Fibroblast of lung (primary cell): ENCODE measurements at regions not wholly inside any gene's neighbourhood (a gene's known extent, or its start where the extent isn't known, plus 50 kb on each side); places are given as distances from the start of the nearest gene placed in this dataset.

Experiments used
- DNase-seq, 2 donors: peaks; one replicate each; pipeline versions ENCODE4 v3.0.0 to v3.0.0-alpha.2; 2010; ENCODE audit warnings: low read depth in 2 of 2
- H2AFZ ChIP-seq: 2 replicates; pipeline ENCODE4 v1.5.1; 2012; ENCODE audit warnings: low read length, control low read depth, inconsistent platforms
- H3K27ac ChIP-seq: 2 replicates; pipeline ENCODE4 v1.5.1; 2011; ENCODE audit warnings: low read length, control low read depth; ENCODE audit not compliant: insufficient read depth
- H3K27me3 ChIP-seq: 2 replicates; pipeline ENCODE4 v1.5.1; 2011; ENCODE audit warnings: mild to moderate bottlenecking, low read length; ENCODE audit not compliant: control insufficient read depth, insufficient read depth
- H3K36me3 ChIP-seq: 2 replicates; pipeline ENCODE4 v1.5.1; 2011; ENCODE audit warnings: low read length; ENCODE audit not compliant: control insufficient read depth, insufficient read depth
- H3K4me1 ChIP-seq: 2 replicates; pipeline ENCODE4 v1.5.1; 2011; ENCODE audit warnings: low read length; ENCODE audit not compliant: control insufficient read depth, insufficient read depth; ENCODE audit errors: extremely low read depth
- H3K4me2 ChIP-seq: 2 replicates; pipeline ENCODE4 v1.5.1; 2011; ENCODE audit warnings: low read length, control low read depth; ENCODE audit not compliant: insufficient read depth; ENCODE audit errors: extremely low read depth
- H3K4me3 ChIP-seq, 4 experiments: fragments of 200-600 bp in 1 of 4; sonication (generic) in 1 of 4; replicated peaks in 1 of 4; 2 replicates each; pipeline ENCODE4 v1.5.1; 2011 to 2016; ENCODE audit warnings: low read length in 4 of 4, low read depth in 3 of 4, mild to moderate bottlenecking in 3 of 4, control low read depth in 2 of 4, inconsistent platforms in 1 of 4, mixed read lengths in 1 of 4; ENCODE audit not compliant: insufficient read depth in 1 of 4; ENCODE audit errors: control extremely low read depth in 1 of 4
- H3K79me2 ChIP-seq: 2 replicates; pipeline ENCODE4 v1.5.1; 2012; ENCODE audit warnings: mild to moderate bottlenecking, low read length, inconsistent platforms; ENCODE audit not compliant: control insufficient read depth, insufficient read depth
- H3K9ac ChIP-seq: 2 replicates; pipeline ENCODE4 v1.5.1; 2011; ENCODE audit warnings: mild to moderate bottlenecking, low read length, control low read depth; ENCODE audit not compliant: insufficient read depth
- H3K9me3 ChIP-seq: 2 replicates; pipeline ENCODE4 v1.5.1; 2012; ENCODE audit warnings: low read depth, low read length; ENCODE audit not compliant: control insufficient read depth, insufficient read depth
- H4K20me1 ChIP-seq: 2 replicates; pipeline ENCODE4 v1.5.1; 2011; ENCODE audit warnings: low read length; ENCODE audit not compliant: control insufficient read depth, insufficient read depth; ENCODE audit errors: extremely low read depth
- CTCF ChIP-seq, 2 donors: IDR thresholded peaks in 1 of 2; conservative IDR thresholded peaks in 1 of 2; 1 replicate in 1 of 2; 2 replicates in 1 of 2; pipeline ENCODE4 v1.5.1; 2011 to 2012; ENCODE audit warnings: low read length in 2 of 2, control low read depth in 1 of 2, inconsistent platforms in 1 of 2, low read depth in 1 of 2, mild to moderate bottlenecking in 1 of 2
- EZH2 ChIP-seq: IDR thresholded peaks from 2 replicates; pipeline ENCODE4 v1.5.1; 2012; ENCODE audit warnings: low read length, control low read depth, mild to moderate bottlenecking; ENCODE audit errors: missing control alignments

DNA sequence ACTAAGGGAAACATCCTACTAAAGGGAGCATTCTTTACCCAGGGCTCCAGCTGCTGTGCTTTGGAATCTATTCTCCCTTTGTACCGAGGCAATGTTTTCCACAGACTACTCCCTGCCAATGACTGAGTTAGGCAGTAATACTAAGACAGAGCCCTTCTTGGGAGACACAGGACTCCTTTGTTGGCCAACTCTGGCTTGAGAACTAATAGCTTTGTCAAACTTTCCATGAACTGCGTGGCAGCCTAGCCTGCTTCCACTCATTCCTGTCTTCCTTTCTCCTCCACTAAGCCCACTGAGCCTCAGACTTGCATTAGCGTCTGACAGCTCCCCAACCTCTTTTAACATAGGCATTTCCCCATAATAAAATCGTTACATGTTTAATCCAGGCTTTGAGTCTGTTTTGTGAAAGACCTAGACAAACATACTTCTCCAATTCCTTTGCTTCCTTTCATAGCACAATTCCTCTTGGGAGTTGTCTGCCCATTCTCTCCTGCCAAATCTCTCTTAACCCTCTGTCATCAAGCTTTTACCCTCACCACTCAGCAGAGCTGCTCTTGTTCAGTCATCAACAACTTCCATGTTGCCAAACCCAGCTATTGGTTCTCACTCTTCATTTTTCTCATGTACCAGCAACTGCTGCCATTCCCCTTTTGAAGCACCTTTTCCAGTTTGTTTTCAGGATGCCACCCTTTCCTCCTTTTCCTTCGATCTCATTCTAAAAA, 300.3 kb upstream of the IGFBP7 start:
- Histone ChIP-seq H3K79me2 (no peaks in the 10 kb centered on the region), H3K4me1 (no peaks in the 10 kb centered on the region), H3K36me3 (no peaks in the 10 kb centered on the region), H3K9me3 (no peaks in the 10 kb centered on the region), H3K27ac (no peak overlapping the region), H3K4me2 (no peak overlapping the region), H4K20me1 (no peaks in the 10 kb centered on the region), H3K4me3 (no peak overlapping the region), H3K9ac (no peak overlapping the region), H3K27me3 (no peaks in the 10 kb centered on the region), H2AFZ (no peak overlapping the region)
- no peak for TF ChIP-seq EZH2
- TF ChIP-seq CTCF (conservative IDR thresholded peaks at IDR 0.05 in 1 of 2, IDR thresholded peaks at IDR 0.05 in 1 of 2; ENCODE audit: low read depth in 1 of 2, low read length in 2 of 2): no peak
- peak in 1 of 2 donors; percentile 18 for DNase-seq

DNA sequence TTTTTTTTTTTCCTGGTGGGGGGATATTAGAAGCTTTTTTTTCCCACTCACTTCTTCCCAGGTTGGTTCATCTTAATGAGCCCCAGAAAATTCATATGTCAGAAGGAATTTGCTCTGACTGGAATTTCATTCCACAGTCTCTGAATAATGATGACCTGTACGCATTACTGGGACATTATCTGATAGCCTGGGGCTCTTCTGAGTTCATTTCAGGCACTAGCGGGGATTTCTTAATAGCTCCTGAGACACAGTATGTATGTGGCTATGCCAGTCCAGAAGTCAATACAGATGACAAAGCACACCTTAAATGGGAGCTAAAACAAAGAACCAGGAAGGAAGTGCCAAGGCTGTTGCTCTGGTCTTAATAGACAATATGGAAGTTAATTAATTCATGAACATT, 295.2 kb upstream of the IGFBP7 start:
- no peaks in the 10 kb centered on the region for H3K27me3 ChIP-seq
- no peaks in the 10 kb centered on the region for H3K9me3 ChIP-seq
- H3K9ac ChIP-seq: no peak overlapping the region
- H3K27ac ChIP-seq: no peak overlapping the region
- H3K79me2 ChIP-seq: no peaks in the 10 kb centered on the region
- H4K20me1 ChIP-seq: no peaks in the 10 kb centered on the region
- no peak overlapping the region for H2AFZ ChIP-seq
- H3K36me3 ChIP-seq: no peaks in the 10 kb centered on the region
- peak in 1 of 2 donors; percentile 59 for DNase-seq
- H3K4me2 ChIP-seq: no peak overlapping the region
- H3K4me3 ChIP-seq: no peak overlapping the region
- H3K4me1 ChIP-seq: no peaks in the 10 kb centered on the region
- TF ChIP-seq CTCF (conservative IDR thresholded peaks at IDR 0.05 in 1 of 2, IDR thresholded peaks at IDR 0.05 in 1 of 2; ENCODE audit: low read depth in 1 of 2, low read length in 2 of 2) (no peak), EZH2 (no peak)

DNA sequence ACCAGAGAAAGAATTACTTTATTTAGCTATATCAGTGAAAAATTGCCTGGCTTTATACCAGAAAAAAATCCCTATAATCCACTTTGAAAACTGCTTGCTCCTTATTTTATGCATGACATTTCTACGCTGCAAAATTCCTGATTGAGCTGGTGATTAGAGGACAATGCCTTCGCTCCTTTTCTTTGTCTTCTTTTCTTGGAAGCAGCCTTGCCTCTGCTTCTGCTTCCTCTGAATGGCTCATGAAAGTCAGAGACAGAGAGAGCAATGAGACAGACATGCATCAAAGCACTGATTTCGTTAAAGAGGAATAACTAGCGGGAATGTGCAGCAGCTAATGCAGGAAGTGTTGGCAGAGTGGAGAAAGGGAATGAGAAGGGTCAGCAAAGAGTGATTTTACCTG, 294.3 kb upstream of the IGFBP7 start:
- Histone ChIP-seq H3K27ac (no peak overlapping the region), H4K20me1 (no peaks in the 10 kb centered on the region), H3K4me3 (no peak overlapping the region), H3K36me3 (no peaks in the 10 kb centered on the region), H3K9me3 (no peaks in the 10 kb centered on the region), H3K27me3 (no peaks in the 10 kb centered on the region), H3K4me1 (no peaks in the 10 kb centered on the region), H3K4me2 (no peak overlapping the region), H3K79me2 (no peaks in the 10 kb centered on the region), H2AFZ (no peak overlapping the region), H3K9ac (no peak overlapping the region)
- DNase-seq: no peak
- TF ChIP-seq CTCF (conservative IDR thresholded peaks at IDR 0.05 in 1 of 2, IDR thresholded peaks at IDR 0.05 in 1 of 2; ENCODE audit: low read depth in 1 of 2, low read length in 2 of 2): no peak
- TF ChIP-seq EZH2: no peak
